ENCODE measurements at regions not wholly inside any gene's neighbourhood (a gene's known extent, or its start where the extent isn't known, plus 50 kb on each side); places are given as distances from the start of the nearest gene placed in this dataset.
"Not testable (repeated sequence)": the region's sequence is repeated elsewhere in the genome, so short reads cannot be mapped to it uniquely, and the experiment has no call there.

DNA sequence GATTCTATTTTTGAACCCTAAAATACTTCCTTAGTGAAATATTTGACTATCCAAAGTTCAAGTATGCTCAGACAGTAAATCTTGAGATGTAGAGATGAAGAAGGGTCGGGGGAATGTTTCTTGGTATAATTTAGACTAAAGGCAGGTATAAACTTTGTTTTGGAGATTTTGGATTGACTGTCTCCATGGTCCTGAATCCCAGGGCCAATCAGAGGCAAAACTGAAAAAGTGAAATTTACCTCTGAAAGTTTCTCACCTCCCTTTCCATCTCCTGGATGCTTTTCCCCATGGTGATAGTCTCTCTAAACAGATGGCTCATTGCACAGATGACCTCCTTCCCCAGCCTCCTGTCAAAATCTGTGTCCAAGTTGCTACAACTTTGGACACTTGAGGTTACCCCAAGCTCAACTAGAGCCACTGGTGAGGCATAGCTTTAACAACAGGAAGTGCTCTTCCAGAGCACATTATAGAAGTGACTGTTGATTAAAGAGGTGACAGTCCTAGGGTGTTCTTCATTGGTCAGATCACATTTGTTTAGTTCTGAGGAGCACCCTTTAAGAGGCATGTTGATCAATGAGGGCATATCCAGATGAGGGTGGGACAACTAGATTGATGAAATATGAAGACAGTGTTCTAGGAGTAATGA lies 128.4 kb downstream of the AKAP11 start:
- no peak for DNase-seq

DNA sequence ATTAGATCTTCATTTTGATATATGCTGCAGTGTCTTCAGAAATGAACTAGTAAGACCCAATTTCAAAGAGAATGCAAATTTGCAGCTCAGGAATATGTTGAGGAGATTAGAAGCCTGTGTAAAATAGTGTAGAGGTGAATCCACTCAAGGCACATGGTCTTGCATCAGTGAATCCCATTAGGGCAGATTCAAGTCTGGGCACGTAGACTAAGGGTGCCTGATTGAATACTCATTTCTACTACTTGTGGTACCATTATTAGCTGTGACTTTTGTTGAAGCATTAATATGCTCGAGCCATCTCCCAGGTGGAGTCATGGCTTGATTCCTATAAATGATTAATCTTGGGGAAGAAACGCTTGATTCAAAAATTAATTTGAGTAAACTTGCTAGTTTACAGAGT lies 129.4 kb downstream of the AKAP11 start:
- DNase-seq: no peak

DNA sequence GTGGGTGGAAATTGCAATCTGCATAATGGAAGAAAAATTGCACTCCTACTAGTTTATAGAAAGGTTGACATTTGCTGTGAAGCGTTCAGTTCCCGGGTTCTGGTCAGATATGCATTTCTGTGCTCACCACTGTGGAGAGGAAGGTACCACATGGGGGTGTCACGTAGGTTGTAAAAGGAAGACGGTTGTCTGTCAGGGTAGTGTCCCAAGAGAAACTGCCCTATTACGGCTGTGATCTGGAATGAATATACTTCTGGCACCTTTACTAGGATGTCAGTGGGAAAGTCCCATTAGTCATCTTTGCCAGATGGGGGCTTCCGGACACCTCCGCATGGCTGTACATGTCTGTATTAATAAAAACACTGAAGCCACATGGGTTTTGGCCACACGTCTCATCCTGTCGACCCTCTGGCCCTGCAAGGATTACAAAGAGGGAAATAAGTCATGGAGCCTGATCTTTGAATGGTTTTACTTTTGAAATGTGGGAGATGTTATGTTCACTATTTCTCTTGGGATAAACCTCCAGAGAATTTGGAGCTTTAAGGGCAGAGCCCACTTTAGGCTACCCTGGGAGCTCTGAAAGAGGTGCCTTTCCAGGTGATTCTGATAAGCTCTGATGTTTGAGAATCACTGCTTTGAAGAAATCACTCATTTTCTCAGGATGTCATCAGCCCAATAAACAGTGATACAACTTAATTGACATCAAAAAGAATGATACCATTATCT lies 133.9 kb downstream of the AKAP11 start:
- DNase-seq: no peak

DNA sequence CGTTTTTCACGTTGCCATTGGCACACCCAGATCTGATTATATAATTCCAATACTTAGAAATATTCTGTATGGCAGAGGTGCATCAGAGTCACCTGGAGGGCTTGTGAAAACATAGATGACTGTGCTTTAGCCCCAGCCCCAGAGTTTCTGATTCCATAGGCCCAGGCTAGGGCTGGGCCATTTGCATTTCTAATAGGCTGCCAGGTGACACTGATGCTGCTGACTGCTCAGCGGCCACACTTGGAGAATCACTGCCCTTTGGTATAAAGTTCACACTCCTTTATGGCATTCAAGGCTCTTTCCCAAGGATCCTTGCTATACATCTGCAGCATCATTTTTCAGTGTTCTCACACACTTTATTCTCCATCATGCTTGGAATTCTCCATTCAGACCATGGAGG lies 137.1 kb downstream of the AKAP11 start:
- DNase-seq: no peak

DNA sequence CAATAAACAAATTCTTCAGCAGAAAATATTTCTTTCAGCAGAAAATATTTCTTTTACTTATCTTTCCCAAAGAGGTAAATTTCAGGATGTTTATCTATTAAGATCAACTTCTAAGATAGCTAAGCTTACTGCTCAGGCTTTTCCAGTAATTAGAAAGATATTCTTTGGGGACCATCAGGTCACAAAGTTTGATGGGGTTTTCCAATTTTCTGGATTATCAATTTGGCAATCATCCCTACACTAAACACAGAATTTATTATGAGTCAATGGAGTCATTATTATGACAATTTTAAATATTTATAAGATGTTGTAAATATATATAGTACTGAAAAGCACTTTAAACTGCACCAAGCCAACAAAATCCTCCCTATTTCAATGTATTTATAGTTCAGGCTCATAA lies 137.6 kb downstream of the AKAP11 start:
- DNase-seq: no peak

DNA sequence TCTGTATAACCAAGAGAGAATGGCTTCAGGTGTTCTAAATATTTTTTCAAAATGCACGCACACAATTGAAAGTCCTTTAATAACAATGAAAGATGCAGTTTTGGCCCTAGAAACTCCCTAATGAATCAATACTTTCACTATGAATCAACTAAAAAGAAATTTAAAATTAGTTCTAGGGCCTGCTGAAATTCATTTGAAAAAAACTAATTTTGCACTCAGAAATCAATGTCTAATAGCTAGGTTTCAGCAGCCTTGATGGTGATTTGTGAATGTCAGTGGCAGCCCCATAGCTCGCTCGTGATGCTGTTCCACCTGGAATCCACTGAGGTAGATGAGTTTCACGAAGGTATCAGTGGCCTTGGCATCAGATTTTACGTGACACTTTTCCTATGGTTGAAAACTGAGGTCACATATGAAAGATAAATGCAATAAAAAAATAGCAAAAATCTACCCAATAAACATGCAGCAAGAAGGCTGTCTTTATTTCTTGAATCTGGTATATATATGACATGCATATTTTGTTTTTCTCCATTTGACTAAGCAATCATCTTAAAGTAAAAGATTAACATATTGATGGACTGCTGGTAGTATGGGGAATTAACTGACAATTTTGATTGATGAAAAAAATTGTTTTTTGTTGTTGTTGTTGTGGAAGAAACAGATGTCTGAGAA lies 141.0 kb downstream of the AKAP11 start:
- DNase-seq: no peak

DNA sequence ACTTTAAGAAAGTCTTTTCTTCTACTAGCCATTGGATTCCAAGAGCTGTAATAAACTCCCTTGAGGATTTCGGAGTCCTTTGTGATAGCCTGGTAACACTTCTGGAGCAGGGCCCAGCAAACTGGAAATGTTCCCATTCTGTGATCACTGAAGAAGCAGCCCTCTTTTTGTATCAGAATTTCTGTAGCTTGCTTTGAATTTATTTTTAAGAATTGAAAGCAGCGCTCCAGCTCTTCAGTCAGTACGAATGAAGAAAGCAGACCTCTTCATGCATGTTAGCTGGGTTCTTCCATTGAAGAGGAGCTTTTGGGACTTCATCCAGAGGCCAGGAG lies 141.5 kb downstream of the AKAP11 start:
- DNase-seq: no peak

DNA sequence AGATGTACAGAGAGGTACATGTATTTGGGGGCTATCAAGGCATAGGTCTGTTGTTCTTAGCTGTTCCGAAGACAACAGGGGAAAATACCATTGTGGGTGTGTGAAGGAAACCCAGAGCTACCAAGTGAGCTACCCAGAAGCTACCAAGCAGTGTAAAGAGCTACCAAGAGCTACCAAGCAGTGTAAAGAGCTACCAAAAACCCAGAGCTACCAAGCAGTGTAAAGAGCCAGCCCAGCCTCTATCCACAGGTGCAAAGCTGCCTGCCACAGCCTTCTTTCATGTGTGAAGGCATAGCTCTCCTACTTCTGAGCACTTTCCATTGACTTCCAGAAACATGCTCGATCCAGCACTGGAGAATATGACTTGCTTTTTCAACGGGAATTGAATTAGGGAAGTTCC lies 145.7 kb downstream of the AKAP11 start:
- no peak for DNase-seq

DNA sequence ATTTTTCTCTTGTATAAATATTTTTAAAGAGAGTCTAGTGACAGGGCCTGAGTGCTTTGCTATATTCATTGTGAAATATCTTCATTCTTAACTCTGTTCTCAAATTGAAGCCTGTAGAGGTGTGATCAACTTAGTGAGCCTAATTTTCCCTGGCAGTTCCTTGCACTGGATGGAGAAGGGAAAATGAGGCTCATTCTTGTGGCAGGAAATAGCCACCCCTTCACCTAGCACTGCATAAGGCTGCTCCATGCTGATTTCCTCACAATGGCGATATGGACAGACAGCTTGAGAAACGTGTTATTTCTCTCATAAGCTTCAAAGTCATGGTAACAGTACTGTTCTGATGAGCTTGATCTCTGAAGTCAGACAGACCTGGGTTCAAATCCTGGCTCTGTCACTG lies 146.2 kb downstream of the AKAP11 start:
- DNase-seq: no peak

DNA sequence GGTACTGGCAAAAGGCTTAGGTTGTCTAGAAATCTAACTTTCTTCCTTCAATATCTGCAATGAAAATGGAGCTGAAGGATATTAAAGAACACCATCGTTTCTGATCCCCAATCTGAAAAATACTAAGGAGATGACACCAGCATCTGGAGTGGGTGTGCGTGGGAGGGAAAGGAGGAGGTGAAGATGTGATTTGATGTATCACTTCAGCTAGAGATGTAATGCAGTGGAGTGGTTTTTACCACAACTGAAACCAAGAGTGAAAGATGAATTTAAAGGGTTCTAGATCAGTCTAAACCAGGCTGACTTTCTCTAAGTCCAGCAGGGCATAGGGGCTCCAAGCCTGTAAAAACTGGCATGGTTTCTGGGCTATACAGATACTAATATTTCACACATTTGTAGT lies 148.4 kb downstream of the AKAP11 start:
- DNase-seq: no peak

DNA sequence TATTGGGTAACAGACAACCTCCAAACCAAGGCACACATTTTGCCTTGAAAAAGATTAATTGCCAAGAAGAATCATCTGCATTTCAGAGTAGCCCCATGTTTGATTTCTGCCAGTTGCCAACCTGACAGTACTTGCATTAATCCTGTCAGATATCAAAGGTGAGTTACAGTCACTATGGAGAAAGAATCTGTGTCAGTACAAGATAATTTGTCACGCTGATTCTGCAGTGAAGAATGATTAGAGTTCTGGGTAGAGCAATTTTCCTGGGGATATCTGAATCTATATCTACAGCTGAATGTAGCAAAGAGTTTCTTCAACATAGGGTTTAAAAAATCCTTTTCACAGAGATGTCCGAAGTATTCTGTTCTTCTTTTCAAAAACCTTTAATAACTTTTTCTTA lies 150.7 kb downstream of the AKAP11 start:
- DNase-seq: no peak

DNA sequence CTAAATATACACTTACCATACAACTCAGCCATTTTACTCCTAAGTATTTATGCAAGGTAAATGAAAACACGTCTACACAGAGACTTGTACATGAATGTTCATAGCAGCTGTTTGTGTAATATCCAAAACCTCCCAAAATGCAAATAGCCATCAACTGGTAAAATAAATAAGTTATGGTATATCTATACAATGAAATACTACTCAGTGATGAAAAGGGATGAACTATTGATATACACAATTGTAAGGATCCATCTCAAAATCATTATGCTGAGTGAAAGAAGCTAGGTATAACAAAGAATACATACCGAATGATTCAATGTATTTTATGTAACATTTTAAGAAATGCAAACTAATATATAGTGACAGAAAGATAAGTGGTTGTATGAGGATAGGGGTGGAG lies 149.8 kb upstream of the TNFSF11 start:
- no peak for DNase-seq

DNA sequence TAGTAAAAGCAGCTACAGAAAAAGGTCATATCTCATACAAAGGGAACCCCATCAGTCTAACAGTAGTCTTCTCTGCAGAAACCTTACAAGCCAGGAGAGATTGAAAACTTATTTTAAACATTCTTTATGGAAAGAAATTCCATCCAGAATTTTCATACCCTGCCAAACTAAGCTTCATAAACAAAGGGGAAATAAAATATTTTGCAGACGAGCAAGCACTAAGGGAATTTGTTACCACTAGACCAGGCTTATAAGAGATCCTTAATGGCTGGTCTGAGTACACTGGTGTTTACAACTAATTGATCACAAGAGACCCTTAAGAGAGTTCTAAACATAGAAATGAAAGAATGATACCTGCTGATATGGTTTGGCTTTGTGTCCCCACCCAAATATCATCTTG lies 128.6 kb upstream of the TNFSF11 start:
- no peak for DNase-seq

DNA sequence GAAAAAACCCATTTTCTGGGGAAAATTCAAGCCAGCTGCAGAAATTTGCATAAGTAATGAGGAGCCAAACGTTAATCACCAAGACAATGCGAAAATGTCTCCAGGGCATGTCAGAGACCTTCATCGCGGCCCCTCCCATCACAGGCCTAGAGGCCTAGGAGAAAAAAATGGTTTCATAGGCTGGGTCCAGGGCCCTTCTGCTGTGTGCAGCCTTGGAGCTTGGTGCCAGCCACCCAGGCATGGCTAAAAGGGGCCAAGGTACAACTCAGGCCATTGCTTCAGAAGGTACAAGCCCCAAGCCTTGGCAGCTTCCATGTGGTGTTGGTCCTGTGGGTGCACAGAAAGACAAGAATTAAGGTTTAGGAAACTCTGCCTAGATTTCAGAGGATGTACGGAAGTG lies 127.4 kb upstream of the TNFSF11 start:
- not testable (repeated sequence) for DNase-seq

DNA sequence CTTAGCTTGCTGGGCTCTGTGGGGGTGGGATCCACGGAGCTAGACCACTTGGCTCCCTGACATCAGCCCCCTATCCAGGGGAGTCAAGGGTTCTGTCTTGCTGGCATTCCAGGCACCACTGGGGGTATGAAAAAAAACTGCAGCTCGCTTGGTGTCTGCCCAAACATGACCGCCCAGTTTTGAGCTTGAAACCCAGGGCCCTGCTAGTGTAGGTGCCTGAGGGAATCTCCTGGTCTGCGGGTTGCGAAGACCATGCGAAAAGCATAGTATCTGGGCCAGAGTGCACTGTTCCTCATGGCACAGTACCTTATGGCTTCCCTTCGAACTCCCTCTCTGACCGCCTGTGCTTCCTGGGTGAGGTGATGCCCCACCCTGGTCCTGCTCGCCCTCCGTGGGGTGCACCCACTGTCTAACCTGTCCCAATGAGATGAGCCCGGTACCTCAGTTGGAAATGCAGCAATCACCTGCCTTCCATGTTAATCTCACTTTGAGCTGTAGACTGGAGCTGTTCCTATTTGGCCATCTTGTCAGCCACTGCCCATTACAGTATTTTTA lies 120.8 kb upstream of the TNFSF11 start:
- DNase-seq: no peak

DNA sequence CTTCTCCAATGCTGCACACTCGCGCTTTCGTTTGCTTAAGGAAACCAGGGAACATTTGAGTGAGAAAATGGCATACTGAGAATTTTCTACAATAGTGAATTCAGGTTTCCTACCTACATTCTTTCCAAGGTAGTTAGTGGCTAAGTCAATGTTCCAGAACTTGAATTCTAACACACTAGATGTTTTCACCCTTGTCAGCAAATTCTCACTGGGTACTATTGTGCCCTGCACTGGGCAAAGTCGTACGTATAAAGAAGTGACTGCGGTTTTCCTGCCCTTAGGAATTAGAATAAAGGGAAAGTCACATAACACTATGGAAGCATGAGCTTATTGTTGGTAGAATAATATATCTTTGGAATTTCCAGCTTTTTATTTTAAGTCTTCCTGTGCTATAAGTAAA lies 119.2 kb upstream of the TNFSF11 start:
- no peak for DNase-seq

DNA sequence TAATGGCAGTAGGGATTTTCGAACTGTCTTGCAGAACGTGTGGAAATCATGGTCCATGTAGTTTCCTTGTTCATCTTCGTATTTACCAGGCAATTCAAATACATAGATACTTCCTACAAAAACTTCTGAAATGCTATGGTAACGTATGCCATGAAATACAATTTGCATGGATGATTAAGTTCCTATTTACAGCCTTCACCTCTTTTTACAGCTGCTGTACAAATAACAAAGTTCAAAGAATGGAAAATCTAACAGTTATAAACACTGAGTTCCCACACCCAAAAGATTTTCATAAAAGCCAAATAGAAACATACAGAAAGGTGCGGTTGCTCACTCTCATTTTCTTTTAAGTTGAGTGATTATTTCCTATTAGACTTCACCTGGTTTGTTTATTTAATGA lies 115.8 kb upstream of the TNFSF11 start:
- DNase-seq: no peak

DNA sequence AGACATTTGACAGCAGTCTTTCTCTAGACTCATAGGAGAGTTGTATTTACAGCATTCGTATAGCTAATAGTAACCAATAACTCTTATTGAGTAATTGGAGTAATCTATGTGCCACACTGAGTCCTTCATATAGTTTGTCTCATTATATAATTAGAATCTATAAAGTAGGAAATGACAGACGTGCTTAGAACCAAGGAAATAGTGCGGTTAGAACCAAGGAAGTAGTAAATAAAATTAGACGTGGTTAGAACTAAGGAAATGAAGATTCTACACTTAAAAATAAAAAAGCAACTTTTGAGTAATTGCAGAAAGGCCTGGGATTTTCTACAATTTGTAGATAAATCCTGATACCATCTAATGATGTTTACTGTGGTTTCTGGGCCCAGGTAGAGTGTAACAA lies 107.8 kb upstream of the TNFSF11 start:
- DNase-seq: no peak

DNA sequence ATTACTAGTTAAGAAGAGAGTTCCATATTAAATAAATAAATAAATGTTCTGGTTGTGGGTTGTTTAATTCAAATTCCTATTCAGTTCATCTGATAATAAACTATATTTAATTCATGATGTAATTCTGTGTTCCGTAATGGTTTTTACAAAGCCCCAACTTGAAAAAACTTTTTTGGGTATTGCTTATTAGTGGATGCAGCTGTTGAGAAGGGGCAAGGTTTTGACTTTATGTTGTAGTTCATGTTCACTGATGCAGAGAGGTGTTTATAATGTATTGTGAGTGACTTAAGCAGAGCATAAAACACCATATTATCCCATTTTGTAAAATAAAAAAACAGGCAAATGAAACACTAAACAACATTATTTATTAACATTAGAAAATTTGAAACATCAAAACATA lies 107.3 kb upstream of the TNFSF11 start:
- no peak for DNase-seq

DNA sequence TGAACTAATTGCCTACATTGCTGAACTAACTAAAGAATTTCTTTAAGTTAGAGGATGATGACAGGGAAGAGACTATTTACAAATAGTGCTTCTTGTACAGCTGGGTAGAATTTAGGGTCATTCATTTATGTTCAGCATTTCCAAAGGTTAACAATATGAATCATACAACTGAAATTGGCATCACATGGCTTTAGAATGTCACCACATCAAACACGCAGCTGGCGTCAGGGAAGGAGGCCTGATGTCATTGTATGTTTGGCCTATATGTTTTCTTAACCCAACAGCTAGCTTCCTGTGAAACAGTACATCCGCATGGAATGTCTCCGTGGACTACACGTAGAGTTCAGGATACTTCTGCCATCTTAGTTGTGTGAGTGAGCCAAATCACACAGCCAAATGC lies 99.0 kb upstream of the TNFSF11 start:
- no peak for DNase-seq

DNA sequence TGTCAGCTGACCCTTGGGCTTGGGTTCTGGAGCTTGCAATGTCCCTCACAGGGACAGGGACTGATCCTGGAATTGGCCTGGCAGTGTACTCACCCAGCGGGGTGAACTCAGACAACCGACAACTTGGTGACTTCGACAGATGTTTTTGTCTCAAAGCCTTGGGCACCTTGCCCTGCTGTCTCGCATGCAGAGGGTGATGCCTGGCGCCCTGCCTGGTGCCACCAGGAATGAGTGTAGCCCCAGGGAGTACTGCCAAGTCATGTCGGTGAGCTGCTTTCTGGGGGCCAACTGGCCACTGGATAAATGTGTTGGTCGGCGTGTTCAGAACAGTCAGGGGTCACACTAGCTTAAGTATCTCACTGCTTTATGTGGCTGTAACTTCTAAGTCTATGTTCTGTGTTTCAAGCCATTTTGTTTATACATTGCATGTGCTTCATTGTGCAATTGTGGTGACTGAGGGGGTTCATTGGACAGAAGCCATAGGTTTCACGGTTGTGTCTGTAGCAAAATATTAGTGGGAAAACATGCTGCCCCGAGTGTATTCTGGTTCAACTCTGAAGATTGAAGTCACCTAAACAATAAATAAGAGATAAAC lies 96.3 kb upstream of the TNFSF11 start:
- DNase-seq: peak; percentile 8

DNA sequence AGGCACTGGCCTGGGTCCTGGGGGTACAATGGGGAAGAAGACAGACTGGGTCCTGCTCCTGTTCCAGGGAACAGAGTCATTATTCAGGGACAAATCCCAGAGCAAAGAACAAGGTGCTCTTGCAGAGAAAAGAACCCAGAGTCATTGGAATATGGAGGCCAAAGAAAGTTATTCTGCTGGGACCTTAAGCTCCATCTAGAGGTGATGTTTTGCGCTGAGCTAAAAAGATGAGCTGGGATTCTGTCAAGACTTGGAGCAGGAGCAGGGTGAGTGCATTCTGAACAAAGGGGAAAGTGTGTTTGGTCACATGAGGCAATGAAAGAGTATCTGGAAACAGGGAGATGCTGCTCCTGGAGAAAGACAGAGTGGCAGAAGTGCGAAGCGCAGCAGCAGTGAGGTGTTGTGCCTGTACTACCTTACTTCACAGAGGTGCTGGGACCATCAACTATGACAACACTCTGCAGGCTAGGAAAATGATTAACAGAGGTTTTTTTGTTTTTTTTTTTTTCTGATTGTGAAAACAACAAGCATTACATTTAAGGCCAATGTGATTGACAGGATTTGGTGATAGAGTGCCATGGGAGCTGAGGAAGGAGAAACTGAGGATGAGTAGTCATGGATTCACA lies 95.3 kb upstream of the TNFSF11 start:
- peak; percentile 15 for DNase-seq

DNA sequence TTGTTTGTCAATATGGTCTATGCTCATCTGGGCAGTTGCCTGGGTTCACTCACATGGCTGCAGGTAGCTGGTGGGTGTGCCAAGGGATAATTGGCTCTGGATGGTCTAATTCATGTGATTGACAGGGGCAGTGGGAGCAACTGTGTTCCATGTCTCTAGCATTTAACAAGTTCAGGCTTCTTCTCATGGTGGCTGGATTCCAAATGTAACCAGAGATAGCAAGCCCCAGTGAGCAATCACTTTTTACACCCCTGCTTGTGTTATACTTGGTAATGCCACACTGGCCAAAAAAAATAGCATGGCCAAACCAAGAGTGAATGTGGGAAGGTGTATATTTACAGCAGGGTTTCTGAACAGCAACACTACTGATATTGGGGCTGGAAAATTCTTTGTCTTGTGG lies 89.6 kb upstream of the TNFSF11 start:
- no peak for DNase-seq
